GM21717 (cell line): ENCODE measurements at regions not wholly inside any gene's neighbourhood (a gene's known extent, or its start where the extent isn't known, plus 50 kb on each side); places are given as distances from the start of the nearest gene placed in this dataset.

Source experiments
- ATAC-seq: cut with Tn5 transposase; IDR thresholded peaks from one replicate; pipeline ENCODE4 v1.9.1; 2021; ENCODE audit warnings: mild to moderate bottlenecking, moderate library complexity; ENCODE audit not compliant: unreplicated experiment

DNA sequence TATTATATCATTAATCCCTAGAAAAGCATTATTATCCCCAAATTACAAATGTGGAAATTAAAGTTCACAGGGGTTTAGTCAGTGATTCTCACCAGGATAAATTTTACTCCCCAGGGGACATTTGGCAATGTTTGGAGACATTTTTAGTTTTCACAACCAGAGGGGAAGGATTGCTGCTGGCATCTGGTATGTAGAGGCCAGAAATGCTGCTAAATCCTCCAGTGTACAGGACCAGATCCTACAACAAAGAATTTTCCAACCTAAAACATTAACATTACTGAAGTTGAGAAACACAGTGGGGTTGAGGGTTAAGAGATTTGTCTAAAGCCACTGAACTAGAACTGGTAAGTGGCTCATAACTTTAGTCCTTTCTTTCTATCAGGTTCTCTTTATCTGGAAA lies 162.0 kb upstream of the SYT6 start:
- ATAC-seq = no peak

DNA sequence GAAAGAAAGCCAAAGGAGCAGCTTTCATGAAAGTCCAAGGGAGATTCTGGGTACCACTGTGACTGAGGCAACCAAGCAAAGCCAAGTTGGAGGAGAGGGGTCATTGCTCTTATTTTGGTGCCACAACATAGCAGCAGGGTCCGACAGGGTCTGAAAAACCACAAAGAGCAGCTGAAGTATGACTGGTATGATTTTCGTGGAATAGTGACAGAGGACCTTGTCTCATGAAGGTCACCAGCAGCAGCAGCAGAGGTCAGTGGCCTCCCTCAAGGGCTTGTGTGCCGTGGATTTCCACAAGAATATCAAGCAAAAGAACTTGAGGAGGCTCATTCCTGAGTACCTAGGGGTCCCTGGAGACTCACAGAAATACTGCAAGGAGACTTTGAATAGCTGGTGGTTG lies 160.9 kb upstream of the SYT6 start:
- no peak for ATAC-seq

GRCh38 chr1:114314098-114314497 lies 160.4 kb upstream of the SYT6 start:
- no peak for ATAC-seq

GRCh38 chr1:114310695-114311271 lies 157.1 kb upstream of the SYT6 start:
- ATAC-seq = no peak

DNA sequence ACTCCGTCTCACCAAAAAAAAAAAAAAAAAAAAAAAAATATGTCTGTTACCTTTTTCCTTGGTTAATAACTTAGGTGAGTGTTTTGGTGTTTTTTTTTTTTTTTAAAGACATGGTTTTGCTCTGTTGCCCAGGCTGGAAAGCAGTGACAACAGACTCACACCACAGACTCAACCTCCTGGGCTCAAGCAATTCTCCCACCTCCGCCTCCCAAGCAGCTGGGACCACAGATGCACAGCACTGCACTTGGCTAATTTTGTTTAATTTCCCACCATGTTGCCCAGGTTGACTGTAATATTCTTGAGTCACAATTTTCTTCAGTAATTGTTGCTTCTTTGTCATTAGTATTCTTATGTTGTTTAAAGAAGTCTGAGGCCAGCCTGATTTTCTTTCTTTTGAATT lies 149.2 kb upstream of the SYT6 start:
- ATAC-seq = no peak

- no peak for ATAC-seq
Observed at GRCh38 chr1:114299331-114299975, 145.8 kb upstream of the SYT6 start.

DNA sequence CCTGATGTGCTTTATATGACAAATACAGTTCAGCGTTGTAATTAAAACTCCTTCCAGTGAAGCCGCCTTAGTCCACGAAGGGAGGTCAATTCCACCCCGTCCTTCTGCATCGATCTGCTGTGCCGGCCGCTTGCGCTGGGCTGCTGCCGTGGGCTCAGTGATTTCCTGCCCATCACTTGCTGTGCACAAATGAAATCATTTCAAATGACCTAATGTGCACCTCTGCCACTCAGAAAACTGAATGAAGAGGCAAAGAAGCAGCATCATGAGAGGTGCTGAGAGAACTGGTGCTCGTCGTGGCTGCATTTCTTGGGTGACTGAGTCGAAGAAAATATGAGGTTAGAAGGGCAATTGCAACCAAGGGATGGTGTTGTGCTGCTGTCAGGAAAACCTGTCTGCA lies 144.3 kb upstream of the SYT6 start:
- ATAC-seq = no peak

DNA sequence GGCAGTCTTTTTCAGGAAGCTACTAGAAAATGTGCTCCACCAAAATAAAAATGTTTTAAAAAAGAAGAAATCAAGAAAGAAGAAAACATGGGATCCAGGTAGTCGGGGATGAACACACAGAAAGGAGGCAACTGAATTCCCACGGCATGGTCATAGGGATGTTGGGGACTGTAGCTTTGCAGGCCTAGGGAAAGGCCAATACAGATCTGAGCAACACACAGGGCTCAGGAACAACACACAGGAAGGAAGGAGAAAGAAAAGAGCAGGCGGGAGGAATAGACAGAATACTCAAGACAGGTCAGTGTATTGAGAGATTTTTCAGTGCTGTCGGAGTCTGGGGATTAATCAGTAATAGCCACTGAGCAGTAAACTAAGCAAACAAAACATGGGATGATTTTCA lies 142.7 kb upstream of the SYT6 start:
- ATAC-seq = no peak

DNA sequence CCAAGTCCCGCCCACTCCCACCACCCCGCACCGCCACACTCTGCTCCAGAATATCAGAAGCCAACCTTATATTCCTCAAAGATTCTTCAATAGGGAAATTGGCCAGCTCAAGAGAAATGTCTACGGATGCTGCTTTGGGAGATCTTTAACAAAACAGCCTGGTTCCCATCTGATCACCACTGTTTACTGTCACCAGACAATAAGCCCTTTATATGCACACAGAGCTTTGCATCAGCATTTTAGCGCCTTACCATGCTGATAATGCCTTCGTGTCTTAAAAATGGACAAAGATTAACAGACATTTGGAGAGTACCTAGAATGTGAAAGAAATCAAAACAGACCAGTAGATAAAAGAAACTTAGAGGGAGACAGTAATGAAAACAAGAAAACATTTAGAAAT lies 141.7 kb upstream of the SYT6 start:
- ATAC-seq = no peak

GRCh38 chr1:114292835-114293234 lies 139.2 kb upstream of the SYT6 start:
- no peak for ATAC-seq

- no peak for ATAC-seq
Observed at GRCh38 chr1:114292194-114292593, 138.5 kb upstream of the SYT6 start.

DNA sequence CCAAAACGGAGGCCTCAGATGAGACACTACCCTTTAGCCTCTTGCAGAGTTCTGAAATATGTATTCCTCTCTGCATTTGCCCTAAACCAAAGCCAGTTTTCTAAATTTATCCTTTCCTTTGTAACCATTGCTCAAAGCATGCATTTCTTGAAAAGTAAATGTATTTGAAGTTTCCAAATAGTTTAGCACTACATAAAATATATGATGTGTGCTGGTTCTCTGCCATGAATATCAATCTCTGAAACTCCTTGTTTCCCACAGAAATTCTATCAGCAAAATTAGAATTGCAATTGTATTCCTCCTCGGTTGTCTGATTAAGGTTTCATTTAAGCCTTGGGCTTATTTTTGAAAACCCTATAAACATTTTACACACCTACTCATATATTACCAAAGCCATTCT lies 137.1 kb upstream of the SYT6 start:
- ATAC-seq = no peak

GRCh38 chr1:114290341-114290740 lies 136.7 kb upstream of the SYT6 start:
- no peak for ATAC-seq

DNA sequence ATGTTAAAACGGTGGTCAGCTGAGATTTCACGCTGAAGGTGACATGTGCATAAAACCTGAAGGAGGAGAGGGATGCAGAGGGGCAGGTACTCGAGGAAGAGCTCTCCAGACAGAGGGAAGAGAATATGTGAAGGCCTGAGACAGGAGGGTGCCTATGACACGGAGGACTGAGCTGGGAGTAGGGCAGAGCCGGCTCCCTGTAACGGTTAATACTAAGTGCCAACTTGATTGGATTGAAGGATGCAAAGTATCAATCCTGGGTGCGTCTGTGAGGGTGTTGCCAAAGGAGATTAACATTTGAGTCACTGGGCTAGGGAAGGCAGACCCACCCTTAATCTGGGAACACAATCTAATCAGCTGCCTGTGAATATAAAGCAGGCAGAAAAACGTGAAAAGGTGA lies 136.2 kb upstream of the SYT6 start:
- ATAC-seq = no peak

DNA sequence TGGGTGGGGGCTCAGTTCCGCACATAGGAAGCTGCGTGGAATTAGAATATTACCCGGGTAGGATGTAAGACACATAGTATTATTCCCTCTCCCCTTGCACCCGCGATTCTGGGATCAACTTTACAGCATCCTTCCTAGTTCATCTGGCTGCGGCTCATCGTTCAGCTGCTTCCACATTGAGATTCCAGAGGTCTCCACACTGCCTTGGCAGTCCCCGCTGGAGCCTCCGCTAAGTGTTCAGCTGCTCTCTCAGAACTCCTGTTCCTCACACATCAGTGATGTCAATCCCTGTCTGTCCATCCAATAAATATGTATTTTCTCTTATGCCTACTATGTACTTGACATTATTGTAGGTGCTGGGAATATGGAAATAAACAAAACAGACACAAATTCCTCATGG lies 135.6 kb upstream of the SYT6 start:
- ATAC-seq = no peak

- no peak for ATAC-seq
Observed at GRCh38 chr1:114286960-114287359, 133.3 kb upstream of the SYT6 start.

GRCh38 chr1:114286179-114286578 lies 132.5 kb upstream of the SYT6 start:
- no peak for ATAC-seq

DNA sequence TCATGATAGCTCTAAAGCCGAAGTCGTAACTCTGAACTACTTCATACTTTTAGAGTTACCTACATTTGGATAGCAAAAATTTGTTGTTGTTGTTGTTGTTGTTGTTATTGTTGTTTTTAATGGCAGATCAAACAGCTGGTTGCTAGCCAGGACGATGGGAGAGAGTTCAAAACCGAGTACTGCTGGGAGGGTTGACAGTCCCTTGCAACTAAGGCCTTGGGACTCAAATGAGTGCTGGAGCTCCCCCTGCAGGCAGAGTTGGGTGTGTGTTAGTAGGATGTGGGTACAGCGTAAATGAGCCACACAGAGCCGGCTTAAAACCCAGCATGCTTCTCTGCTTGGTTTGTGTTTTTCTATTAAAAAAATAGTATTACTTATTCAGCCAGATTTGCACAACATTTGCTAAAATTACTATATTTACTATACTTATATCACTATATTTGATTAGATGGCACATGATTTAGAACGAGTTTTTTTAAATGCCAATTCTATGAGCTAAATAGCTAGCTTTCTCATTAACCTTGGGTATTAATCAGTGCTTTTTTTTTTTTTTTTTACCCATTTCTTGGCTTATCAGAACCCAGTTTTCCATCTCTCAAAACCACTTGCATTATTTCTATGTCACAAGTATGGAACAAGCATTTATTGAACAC lies 129.2 kb upstream of the SYT6 start:
- ATAC-seq = no peak

DNA sequence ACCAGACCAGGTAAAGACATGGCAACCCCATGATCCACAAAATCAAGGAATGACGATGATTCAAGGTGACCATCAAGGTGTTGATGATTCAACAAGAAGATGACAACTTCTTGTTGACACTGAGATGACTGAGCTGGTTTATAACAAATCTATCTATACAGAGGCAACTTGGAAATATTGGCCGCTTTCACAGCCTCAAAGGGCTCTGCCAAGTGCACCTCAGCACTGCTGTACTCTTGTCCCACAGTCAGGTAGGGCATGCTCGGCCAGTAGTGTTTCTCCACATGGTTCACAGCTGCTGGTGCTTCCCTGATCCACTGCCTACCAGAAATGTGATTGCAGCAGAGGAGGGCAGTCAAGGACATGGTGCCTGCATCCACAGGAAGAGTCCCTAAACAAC lies 125.2 kb upstream of the SYT6 start:
- ATAC-seq = no peak

DNA sequence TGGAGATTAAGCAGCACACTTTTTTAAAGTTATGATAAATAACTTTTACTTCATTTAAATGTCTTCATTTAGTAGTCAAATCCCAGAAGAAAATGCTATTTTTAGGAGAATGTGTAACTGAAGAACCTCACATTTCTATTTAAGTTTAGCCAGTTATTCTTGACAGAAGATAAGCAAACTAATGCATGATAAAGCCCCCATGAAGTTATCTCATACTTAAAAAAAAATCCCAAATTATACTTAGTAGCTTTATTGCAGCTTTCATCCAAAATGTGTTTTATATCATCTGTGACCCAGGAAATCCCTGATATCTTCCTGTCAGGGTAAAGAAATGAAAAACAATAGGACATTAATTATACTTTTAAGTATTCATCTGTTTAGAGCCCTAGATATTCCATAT lies 124.8 kb upstream of the SYT6 start:
- no peak for ATAC-seq

- no peak for ATAC-seq
Observed at GRCh38 chr1:114274621-114275317, 121.1 kb upstream of the SYT6 start.

- no peak for ATAC-seq
Observed at GRCh38 chr1:114272593-114272992, 118.9 kb upstream of the SYT6 start.
